HT-29 (cell line): ENCODE measurements at regions not wholly inside any gene's neighbourhood (a gene's known extent, or its start where the extent isn't known, plus 50 kb on each side); places are given as distances from the start of the nearest gene placed in this dataset.
"Not testable (repeated sequence)": the region's sequence is repeated elsewhere in the genome, so short reads cannot be mapped to it uniquely, and the experiment has no call there.

Source experiments
- DNase-seq: peaks from one replicate; pipeline ENCODE4 v3.0.0-alpha.2; 2015; ENCODE audit warnings: low spot score

GRCh38 chr11:38721586-38722315, 2123.7 kb upstream of the RAG2 start:
- DNase-seq = no peak

DNA sequence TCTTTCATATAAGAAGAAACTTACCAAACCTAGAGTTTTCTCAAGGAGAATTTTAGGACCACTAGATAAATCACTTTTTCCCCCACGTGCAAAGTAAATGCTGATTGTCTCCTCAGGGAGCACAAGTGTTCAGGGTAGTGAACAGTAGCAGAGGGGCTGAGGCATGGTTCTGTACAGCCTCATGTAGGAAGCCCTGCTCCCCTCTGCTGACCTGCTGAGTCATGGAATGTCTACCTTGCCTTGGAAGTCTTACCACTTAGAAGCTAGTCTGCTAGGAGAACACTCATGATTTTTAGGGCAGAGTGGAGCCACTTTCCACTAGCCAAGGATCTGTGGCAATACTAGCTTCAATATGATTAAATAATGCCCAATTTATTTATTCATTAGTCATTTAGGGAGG, 2120.6 kb upstream of the RAG2 start:
- DNase-seq = no peak

DNA sequence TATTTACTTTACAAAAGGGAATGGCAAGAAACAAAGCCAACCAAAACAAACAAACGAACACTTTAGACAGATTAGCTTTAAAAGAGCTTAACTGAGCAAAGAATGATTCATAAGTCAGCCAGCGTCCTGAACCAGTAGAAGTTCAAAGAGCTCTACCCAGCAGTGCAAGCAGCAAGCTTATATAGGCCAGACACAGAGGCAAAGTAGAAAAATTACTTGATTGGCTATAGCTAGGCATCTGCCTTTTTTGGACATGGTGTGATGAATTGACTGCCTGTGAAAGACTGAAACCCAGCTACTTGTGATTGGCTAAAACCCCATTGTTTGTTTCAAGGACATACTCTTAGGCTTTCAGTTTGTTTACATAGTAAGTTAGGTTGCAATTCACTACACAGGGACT, 2120.0 kb upstream of the RAG2 start:
- peak; percentile 26 for DNase-seq

DNA sequence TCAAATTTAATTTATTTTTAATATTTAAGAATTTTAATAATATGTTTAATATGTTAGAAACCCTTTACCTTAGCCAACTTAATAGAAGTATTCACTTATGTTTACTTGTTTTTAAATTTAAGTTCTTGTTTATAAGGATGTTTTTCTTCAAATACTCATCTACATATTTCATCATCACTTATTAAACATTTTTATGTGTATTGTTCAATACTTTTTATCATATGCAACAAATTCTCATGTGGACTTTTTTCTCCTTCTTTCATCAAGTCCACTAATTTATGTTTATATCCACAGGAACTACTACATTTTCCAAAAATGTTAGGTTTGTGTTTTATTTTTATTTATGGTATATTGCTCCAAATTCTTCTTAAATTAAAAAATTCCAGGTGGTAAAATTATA, 2113.1 kb upstream of the RAG2 start:
- no peak for DNase-seq

GRCh38 chr11:38710262-38710661, 2112.2 kb upstream of the RAG2 start:
- DNase-seq = no peak

DNA sequence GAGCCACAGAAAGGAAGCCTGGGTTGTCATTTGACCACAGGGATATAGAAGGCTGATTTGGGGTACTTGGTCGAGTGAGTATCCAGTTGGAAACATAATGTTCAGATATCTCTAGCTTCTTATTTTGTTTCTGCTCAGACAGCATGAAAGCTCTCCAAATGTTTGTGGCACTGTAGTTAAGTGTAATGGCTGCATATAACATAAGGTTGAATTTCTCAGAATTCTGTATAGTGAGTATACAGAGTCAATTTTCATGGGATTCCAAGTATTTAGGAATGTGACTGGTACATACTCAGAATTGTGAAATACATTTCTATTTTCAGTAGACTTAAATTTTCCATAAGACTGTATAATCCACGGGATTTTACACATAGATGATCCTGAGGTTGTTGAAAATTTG, 2102.1 kb upstream of the RAG2 start:
- no peak for DNase-seq

DNA sequence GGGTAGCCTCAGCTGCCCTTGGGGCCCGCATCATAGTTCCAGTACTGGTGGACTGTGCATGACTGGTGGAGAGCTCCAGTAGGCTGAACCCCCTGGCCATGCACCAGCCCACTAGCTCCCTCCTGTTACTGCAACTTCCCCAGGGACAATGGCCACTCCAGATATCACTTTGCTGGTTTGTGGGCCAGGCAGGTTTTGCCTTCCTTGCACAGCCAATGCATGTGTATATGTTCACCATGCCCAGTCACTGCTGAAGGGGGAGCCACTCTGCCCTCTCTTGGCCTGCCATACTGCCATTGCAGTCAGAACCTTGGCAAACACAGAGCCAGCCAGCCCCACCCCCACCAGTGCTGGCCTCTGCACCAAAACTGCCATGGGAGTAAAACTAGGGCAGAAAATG, 2095.3 kb upstream of the RAG2 start:
- no peak for DNase-seq

DNA sequence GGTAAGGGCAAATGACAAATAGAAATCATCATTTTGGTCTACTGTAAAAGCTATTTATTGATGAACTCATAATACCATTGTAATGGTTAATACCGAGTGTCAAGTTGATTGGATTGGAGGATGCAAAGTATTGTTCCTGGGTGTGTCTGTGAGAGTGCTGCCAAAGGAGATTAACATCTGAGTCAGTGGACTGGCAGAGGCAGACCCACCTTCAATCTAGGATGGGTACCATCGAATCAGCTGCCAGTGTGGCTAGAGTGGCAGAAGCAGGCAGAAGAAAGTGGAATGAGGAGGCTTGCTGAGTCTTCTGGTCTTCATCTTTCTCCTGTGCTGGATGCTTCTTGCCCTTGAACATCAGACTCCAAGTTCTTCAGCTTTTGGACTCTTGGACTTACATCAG, 2092.2 kb upstream of the RAG2 start:
- DNase-seq = not testable (repeated sequence)

DNA sequence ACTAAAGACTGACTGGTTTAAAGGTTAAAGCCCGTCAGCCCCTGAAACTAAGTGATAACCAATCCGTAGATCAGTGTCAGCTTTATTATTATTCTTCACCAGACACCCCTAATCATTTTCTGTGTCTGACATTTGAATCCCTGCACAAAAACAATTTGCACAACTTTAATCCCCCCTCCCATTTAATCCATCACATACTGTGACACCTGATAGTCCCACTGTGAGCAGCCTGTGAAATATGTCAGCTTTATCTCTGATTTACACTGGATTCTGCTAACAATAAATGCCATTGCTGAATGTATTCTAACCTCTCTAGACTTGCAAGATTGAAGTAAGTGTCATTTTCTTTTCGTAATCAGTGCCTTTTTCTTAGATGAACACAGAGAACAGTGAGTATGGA, 2089.0 kb upstream of the RAG2 start:
- DNase-seq = no peak

- DNase-seq = no peak
These were observed 2085.4 kb upstream of the RAG2 start for GRCh38 chr11:38683484-38683883.

DNA sequence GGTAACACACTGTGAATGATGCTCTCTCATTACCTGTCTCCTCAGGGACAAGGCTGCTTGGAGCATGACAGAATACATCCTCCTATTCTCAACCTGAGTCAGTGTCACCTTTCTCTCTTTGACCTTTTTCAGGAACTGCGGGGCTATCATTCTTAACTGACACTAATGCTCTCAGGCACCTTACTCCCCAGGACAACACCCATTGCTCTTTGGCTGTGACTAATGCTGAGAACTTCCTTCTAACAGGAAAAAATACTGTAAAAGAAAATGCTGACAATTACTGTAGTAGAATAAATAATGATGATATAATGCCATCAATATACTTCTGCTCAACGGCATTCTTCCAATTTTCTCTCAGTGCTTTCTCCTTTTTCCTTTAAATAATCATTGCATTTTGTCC, 2082.7 kb upstream of the RAG2 start:
- DNase-seq = no peak

GRCh38 chr11:38680166-38680565, 2082.1 kb upstream of the RAG2 start:
- DNase-seq = no peak

DNA sequence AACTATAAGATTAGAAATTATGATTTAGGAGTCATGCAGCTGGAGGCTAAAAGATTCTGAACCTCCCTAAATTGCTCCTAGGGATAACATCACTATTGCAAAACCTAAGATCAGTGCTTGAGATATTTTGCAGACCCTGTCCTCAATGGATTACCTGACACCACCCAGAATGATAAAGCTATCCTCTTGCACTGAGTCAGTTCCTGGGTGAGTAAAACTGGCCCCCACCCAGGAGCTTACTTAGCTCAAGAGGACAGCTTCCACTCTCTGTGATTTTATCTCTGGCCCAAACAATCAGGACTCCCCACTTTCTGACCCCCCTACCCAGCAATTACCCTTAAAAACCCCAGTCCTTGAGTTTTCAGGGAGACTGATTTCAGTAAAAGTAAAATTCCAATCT, 2074.4 kb upstream of the RAG2 start:
- DNase-seq = no peak

GRCh38 chr11:38667359-38667758, 2069.3 kb upstream of the RAG2 start:
- DNase-seq = no peak

DNA sequence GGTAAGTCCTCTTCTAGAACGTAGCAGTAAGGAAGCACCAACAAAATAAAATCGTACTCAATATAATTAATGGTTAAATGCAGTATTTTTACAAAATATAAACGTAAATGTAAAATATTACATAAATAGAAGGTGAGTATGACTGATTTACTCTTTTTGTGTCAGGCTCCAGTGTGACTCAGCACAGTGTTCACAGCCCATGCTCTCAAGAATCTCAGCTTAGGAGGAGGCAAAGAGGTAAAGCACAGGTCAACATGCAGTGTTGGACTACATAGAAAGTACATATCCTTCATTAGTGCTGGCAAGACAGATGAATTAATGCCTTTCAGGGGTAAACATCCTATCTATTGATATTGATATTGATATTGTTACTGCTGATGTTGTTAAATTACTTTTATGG, 2050.6 kb upstream of the RAG2 start:
- no peak for DNase-seq

GRCh38 chr11:38646382-38646781, 2048.3 kb upstream of the RAG2 start:
- no peak for DNase-seq

DNA sequence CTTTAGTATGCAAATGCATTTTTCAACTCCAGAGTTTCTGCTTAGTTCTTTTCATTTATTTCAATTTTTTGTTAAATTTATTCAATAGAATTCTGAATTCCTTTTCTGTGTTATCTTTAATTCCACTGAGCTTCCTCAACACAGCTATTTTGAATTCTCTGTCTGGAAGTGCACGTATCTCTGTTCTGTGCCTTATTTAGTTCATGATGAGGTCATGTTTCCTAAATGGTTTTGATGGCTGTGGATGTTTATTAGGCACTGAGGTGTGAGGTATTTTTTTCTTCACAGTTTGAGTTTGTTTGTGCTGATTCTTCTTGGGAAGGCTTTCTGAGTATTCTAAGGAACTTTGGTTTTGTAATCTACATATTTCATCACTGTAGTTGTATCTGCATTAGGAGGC, 2042.8 kb upstream of the RAG2 start:
- DNase-seq = no peak

DNA sequence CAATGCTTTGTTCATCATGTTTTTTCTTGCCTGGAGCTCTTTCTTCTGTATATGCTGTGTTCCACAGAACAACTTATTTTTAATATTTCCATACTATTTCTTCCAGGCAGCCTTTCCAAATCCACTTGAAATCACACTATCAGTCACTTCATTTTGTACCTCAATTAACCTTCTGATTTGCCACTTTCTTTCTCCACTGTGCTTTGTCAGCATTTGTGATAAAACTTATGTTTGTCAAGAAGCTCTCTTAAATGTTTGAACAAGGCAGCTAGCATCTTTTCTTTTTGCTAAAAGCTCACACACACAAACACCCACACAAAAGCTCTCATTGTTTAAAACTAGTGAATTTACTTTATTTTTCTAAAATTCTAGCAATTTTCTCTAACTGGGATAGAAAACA, 2014.7 kb upstream of the RAG2 start:
- DNase-seq = no peak

GRCh38 chr11:38601371-38601770, 2003.3 kb upstream of the RAG2 start:
- DNase-seq = not testable (repeated sequence)

GRCh38 chr11:38598418-38598817, 2000.4 kb upstream of the RAG2 start:
- no peak for DNase-seq

- DNase-seq = not testable (repeated sequence)
These were observed 1997.5 kb upstream of the RAG2 start for GRCh38 chr11:38595359-38596016.

DNA sequence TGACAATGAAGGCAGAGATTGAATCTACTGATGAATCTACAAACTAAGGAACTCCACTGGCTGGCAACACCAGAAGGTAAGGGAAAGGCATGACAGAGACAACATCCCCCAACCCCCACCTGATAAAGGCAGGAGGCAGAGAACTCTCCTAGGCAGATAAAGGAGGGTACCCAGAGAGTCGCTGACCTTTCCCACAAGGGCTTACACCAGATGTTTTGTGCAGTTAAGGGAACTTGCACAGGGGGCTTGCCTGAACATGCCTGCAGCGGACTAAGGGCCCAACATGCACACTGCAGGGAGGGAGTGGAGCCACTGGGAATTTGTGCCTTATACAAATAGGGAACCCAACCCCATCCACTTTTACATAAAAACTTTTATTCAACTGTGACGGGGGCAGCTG, 1996.9 kb upstream of the RAG2 start:
- no peak for DNase-seq

GRCh38 chr11:38593649-38594048, 1995.6 kb upstream of the RAG2 start:
- DNase-seq = no peak

- no peak for DNase-seq
These were observed 1984.7 kb upstream of the RAG2 start for GRCh38 chr11:38582756-38583155.
